Left ventricle myocardium inferior (tissue), 1 donor: ENCODE measurements at regions not wholly inside any gene's neighbourhood (a gene's known extent, or its start where the extent isn't known, plus 50 kb on each side); places are given as distances from the start of the nearest gene placed in this dataset.

ENCODE experiments used
- DNase-seq: peaks from one replicate; pipeline ENCODE4 v3.0.0-alpha.2; 2020
- H3K27ac ChIP-seq: fragments of 200-600 bp; replicated peaks from 2 replicates; pipeline ENCODE4 v1.8.0; 2021
- H3K27me3 ChIP-seq: fragments of 200-600 bp; 2 replicates; pipeline ENCODE4 v1.8.0; 2021; ENCODE audit warnings: low read depth
- H3K36me3 ChIP-seq: fragments of 200-600 bp; 2 replicates; pipeline ENCODE4 v1.8.0; 2021
- H3K4me1 ChIP-seq: fragments of 200-600 bp; 2 replicates; pipeline ENCODE4 v1.8.0; 2021
- H3K4me3 ChIP-seq: fragments of 200-600 bp; 2 replicates; pipeline ENCODE4 v1.8.0; 2021; ENCODE audit warnings: mild to moderate bottlenecking, moderate library complexity
- H3K9me3 ChIP-seq: fragments of 200-600 bp; replicated peaks from 2 replicates; pipeline ENCODE4 v1.8.0; 2021
- intact Hi-C: fragments of 100-400 bp; cut with micrococcal nuclease; formaldehyde crosslinking; loops from one replicate; pipeline ENCODE4 v1.11.0; 2022
- TF ChIP-seq, protein P1 (sequence below): fragments of 200-600 bp; IDR thresholded peaks from 2 replicates; pipeline ENCODE4 v1.8.0; 2021; ENCODE audit warnings: antibody characterized with exemption, mild to moderate bottlenecking, borderline replicate concordance
- donor health status: DM: no; HTN: yes; CAD: no; lungs with severe emphysema.

GRCh38 chr1:170316270-170316669 lies 170.5 kb downstream of the NTMT2 start:
- Histone ChIP-seq H3K9me3 (no peaks in the 10 kb centered on the region), H3K27ac (no peak overlapping the region), H3K27me3 (no peaks in the 10 kb centered on the region), H3K36me3 (no peaks in the 10 kb centered on the region), H3K4me3 (no peak overlapping the region), H3K4me1 (no peaks in the 10 kb centered on the region)
- TF ChIP-seq, protein P1, sequence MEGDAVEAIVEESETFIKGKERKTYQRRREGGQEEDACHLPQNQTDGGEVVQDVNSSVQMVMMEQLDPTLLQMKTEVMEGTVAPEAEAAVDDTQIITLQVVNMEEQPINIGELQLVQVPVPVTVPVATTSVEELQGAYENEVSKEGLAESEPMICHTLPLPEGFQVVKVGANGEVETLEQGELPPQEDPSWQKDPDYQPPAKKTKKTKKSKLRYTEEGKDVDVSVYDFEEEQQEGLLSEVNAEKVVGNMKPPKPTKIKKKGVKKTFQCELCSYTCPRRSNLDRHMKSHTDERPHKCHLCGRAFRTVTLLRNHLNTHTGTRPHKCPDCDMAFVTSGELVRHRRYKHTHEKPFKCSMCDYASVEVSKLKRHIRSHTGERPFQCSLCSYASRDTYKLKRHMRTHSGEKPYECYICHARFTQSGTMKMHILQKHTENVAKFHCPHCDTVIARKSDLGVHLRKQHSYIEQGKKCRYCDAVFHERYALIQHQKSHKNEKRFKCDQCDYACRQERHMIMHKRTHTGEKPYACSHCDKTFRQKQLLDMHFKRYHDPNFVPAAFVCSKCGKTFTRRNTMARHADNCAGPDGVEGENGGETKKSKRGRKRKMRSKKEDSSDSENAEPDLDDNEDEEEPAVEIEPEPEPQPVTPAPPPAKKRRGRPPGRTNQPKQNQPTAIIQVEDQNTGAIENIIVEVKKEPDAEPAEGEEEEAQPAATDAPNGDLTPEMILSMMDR: no peak
- DNase-seq: no peak
- intact Hi-C loops: no loop called here

GRCh38 chr1:170318141-170318540 lies 172.4 kb downstream of the NTMT2 start:
- TF ChIP-seq, protein P1: no peak
- H3K9me3 ChIP-seq: peaks cover under 1% of the 10 kb centered on the region
- DNase-seq: no peak
- H3K36me3 ChIP-seq: no peaks in the 10 kb centered on the region
- H3K4me1 ChIP-seq: no peaks in the 10 kb centered on the region
- no peaks in the 10 kb centered on the region for H3K27me3 ChIP-seq
- no peak overlapping the region for H3K4me3 ChIP-seq
- no peak overlapping the region for H3K27ac ChIP-seq
- intact Hi-C loops: no loop called here

DNA sequence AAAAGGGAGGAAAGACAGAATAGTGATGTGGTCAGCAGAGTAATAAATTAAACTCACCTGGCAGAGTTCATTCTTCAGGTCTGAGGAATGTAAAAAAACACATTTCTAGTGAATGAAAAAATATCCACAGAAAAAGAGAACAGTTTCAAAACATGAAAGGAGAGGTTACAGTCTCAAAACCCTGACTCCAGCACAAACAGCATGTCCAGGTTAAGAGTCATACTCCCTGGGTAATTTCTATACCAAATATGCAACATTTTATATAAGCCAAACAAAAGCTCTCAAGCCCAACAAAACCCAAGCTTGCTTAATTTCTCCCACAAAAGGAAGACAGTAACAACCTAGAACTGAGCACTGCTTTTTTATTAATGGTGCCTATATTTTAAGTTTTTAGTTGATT lies 173.0 kb downstream of the NTMT2 start:
- no peaks in the 10 kb centered on the region for H3K27me3 ChIP-seq
- intact Hi-C loops: no loop called here
- DNase-seq: no peak
- no peak overlapping the region for H3K27ac ChIP-seq
- no peak overlapping the region for H3K4me3 ChIP-seq
- peaks cover 6% of the 10 kb centered on the region for H3K9me3 ChIP-seq
- H3K36me3 ChIP-seq: no peaks in the 10 kb centered on the region
- no peaks in the 10 kb centered on the region for H3K4me1 ChIP-seq
- TF ChIP-seq, protein P1: no peak

GRCh38 chr1:170321113-170321512 lies 175.4 kb downstream of the NTMT2 start:
- Histone ChIP-seq H3K9me3 (peaks cover 8% of the 10 kb centered on the region), H3K36me3 (no peaks in the 10 kb centered on the region), H3K4me3 (no peak overlapping the region), H3K27ac (no peak overlapping the region), H3K4me1 (no peaks in the 10 kb centered on the region), H3K27me3 (no peaks in the 10 kb centered on the region)
- TF ChIP-seq, protein P1: no peak
- intact Hi-C loops: no loop called here
- DNase-seq: no peak

DNA sequence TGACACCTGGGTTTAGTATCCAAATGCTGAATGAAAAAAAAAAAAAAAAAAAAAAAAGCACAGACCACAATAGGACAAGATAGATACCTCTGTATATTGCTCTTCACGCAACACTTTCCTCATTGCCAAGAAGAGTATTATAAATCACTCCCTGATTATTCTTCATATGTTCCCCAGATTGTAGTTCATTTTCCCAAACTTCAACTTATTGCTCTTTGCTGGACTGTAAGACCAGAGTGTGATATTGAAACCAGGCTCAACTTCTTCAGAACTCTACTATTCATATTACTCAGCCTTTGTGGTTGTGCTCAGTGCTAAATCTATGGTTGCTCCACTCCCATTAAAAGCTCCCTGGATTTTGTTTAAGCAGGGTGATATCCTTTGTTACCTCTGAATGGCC lies 180.4 kb downstream of the NTMT2 start:
- Histone ChIP-seq H3K4me1 (no peaks in the 10 kb centered on the region), H3K9me3 (peaks cover 8% of the 10 kb centered on the region), H3K4me3 (no peak overlapping the region), H3K27ac (no peak overlapping the region), H3K27me3 (no peaks in the 10 kb centered on the region), H3K36me3 (no peaks in the 10 kb centered on the region)
- TF ChIP-seq, protein P1: no peak
- intact Hi-C loops: no loop called here
- no peak for DNase-seq

GRCh38 chr1:170332801-170333200 lies 187.0 kb downstream of the NTMT2 start:
- Histone ChIP-seq H3K4me1 (no peaks in the 10 kb centered on the region), H3K9me3 (peaks cover 16% of the 10 kb centered on the region), H3K4me3 (no peak overlapping the region), H3K27me3 (no peaks in the 10 kb centered on the region), H3K27ac (no peak overlapping the region), H3K36me3 (no peaks in the 10 kb centered on the region)
- DNase-seq: no peak
- intact Hi-C loops: no loop called here
- TF ChIP-seq, protein P1: no peak
